ENCODE measurements at regions not wholly inside any gene's neighbourhood (a gene's known extent, or its start where the extent isn't known, plus 50 kb on each side); places are given as distances from the start of the nearest gene placed in this dataset.

DNA sequence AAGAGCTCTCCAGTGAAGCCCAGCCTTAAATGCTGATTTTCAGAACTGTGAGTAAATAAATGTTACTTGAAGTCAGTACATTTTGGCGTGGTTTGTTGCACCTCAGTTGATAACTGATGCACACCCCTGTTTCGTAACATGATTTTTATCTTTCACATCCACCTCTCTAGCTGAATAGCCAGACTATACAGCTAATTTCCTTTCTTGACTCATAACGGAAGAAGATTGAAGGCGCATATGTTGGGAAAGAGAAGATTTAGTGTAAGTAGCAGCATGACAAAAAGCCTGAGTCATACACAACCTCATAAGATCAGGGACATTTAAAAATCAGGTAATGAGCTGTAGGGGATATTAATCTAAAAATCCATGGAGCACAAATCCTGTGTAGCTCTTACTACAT is 716.2 kb upstream of the ZP4 start:
- H2BK20ac ChIP-seq (ENCODE audit: low read depth, low read length, poor library complexity, severe bottlenecking): no peak overlapping the region
- Mint-ChIP-seq H3K27ac (peak overlapping the region in 2 of 3 experiments; percentile 6 to 29; a peak in 2 of 7 replicates), H3K4me3 (no peak overlapping the region), H3K4me1 (peaks cover 0 to 5% of the 10 kb centered on the region in 2 experiments; a peak in 1 of 4 replicates), H3K9me3 (0 out of 5 replicates have a peak, but pooled peaks cover 0 to 2% of the 10 kb centered on the region in 2 experiments), H3K27me3 (ENCODE audit: low read depth) (no peaks in the 10 kb centered on the region), H3K36me3 (ENCODE audit: insufficient read depth in 1 of 3, low read depth in 3 of 3) (no peaks in the 10 kb centered on the region)
- no peaks in the 10 kb centered on the region for H3K4me1 ChIP-seq (ENCODE audit: insufficient read depth, low read length)
- H3K56ac ChIP-seq (ENCODE audit: insufficient read length, low read depth, low read length): no peak overlapping the region
- H3K18ac ChIP-seq (ENCODE audit: insufficient read length, low read depth, low read length): no peak overlapping the region
- H2BK120ac ChIP-seq (ENCODE audit: low read depth, low read length, poor library complexity, severe bottlenecking): no peak overlapping the region
- H3K79me2 ChIP-seq (ENCODE audit: insufficient read depth, low read length): no peaks in the 10 kb centered on the region
- no peak overlapping the region for H3K4me2 ChIP-seq (ENCODE audit: insufficient read depth, insufficient read length, low read length)
- H4K5ac ChIP-seq (ENCODE audit: insufficient read length, low read depth, low read length): no peak overlapping the region
- H3K23me2 ChIP-seq (ENCODE audit: insufficient read length, low read depth, low read length, poor library complexity, severe bottlenecking): no peaks in the 10 kb centered on the region
- no peak overlapping the region for H3K9ac ChIP-seq (ENCODE audit: extremely low read depth, insufficient read length, low read length)
- H3K14ac ChIP-seq (ENCODE audit: insufficient read depth, low read length): no peak overlapping the region
- no peak overlapping the region for H4K8ac ChIP-seq (replicated peaks; ENCODE audit: insufficient read length, low read depth, low read length)
- no peaks in the 10 kb centered on the region for H3K27me3 ChIP-seq (ENCODE audit: insufficient read depth, low read length)
- no peak overlapping the region for H2AK5ac ChIP-seq (ENCODE audit: insufficient read length, low read length)
- no peak overlapping the region for H2BK12ac ChIP-seq (ENCODE audit: insufficient read length, low read depth, low read length)
- H2BK5ac ChIP-seq (ENCODE audit: insufficient read length, low read length): no peak overlapping the region
- H4K91ac ChIP-seq (ENCODE audit: insufficient read length, low read depth, low read length): no peak overlapping the region
- WGBS (ENCODE audit: extremely low coverage, insufficient read length, low lambda C conversion rate): no CpG with 5 or more reads among the region's 4 CpGs
- no peak overlapping the region for H3K4ac ChIP-seq (ENCODE audit: low read depth, low read length)
- no peak overlapping the region for H3K27ac ChIP-seq (ENCODE audit: insufficient read length, low read depth, low read length)
- TF ChIP-seq, protein P1, sequence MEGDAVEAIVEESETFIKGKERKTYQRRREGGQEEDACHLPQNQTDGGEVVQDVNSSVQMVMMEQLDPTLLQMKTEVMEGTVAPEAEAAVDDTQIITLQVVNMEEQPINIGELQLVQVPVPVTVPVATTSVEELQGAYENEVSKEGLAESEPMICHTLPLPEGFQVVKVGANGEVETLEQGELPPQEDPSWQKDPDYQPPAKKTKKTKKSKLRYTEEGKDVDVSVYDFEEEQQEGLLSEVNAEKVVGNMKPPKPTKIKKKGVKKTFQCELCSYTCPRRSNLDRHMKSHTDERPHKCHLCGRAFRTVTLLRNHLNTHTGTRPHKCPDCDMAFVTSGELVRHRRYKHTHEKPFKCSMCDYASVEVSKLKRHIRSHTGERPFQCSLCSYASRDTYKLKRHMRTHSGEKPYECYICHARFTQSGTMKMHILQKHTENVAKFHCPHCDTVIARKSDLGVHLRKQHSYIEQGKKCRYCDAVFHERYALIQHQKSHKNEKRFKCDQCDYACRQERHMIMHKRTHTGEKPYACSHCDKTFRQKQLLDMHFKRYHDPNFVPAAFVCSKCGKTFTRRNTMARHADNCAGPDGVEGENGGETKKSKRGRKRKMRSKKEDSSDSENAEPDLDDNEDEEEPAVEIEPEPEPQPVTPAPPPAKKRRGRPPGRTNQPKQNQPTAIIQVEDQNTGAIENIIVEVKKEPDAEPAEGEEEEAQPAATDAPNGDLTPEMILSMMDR (conservative IDR thresholded peaks at IDR 0.05): no peak
- H2BK15ac ChIP-seq (ENCODE audit: low read depth, low read length): no peak overlapping the region
- no peak overlapping the region for H2AFZ ChIP-seq (ENCODE audit: low read length)
- no peak overlapping the region for H3K23ac ChIP-seq (ENCODE audit: insufficient read length, low read depth, low read length)
- H3T11ph ChIP-seq (ENCODE audit: low read length): no peak overlapping the region
- no peaks in the 10 kb centered on the region for H4K20me1 ChIP-seq (ENCODE audit: control insufficient read depth, insufficient read depth, insufficient read length)
- DNase-seq: no peak
- H3K9me3 ChIP-seq (ENCODE audit: control insufficient read depth, low read depth, low read length): no peaks in the 10 kb centered on the region
- H3K79me1 ChIP-seq (ENCODE audit: insufficient read depth, low read depth, low read length, poor library complexity, severe bottlenecking): no peaks in the 10 kb centered on the region
